Mesenchymal stem cell (in vitro differentiated cells and primary cell): ENCODE measurements at regions not wholly inside any gene's neighbourhood (a gene's known extent, or its start where the extent isn't known, plus 50 kb on each side); places are given as distances from the start of the nearest gene placed in this dataset.

Experiments used
- DNase-seq: peaks from one replicate; pipeline ENCODE4 v3.0.0-alpha.2; 2013
- H2AFZ ChIP-seq: one replicate; pipeline ENCODE4 v1.6.1; 2013; ENCODE audit warnings: low read depth, mild to moderate bottlenecking, control low read depth, inconsistent platforms, low read length, moderate library complexity
- H2AK5ac ChIP-seq: 2 replicates; pipeline ENCODE4 v1.6.1; 2013; ENCODE audit warnings: low read length, moderate library complexity, mild to moderate bottlenecking, inconsistent platforms; ENCODE audit not compliant: severe bottlenecking
- H2BK120ac ChIP-seq: one replicate; pipeline ENCODE4 v1.6.1; 2013; ENCODE audit warnings: low read depth, mild to moderate bottlenecking, inconsistent platforms, low read length, moderate library complexity
- H2BK12ac ChIP-seq, 2 experiments: one replicate each; pipeline ENCODE4 v1.6.1; 2013; ENCODE audit warnings: inconsistent platforms in 2 of 2, low read length in 2 of 2, mild to moderate bottlenecking in 2 of 2, moderate library complexity in 2 of 2, control low read depth in 1 of 2
- H2BK15ac ChIP-seq: one replicate; pipeline ENCODE4 v1.6.1; 2013; ENCODE audit warnings: mild to moderate bottlenecking, low read depth, inconsistent platforms; ENCODE audit not compliant: poor library complexity, severe bottlenecking
- H2BK5ac ChIP-seq: 2 replicates; pipeline ENCODE4 v1.6.1; 2013; ENCODE audit warnings: low read depth, mild to moderate bottlenecking, low read length, control low read depth, inconsistent platforms; ENCODE audit not compliant: poor library complexity, severe bottlenecking
- H3K14ac ChIP-seq, 2 experiments: one replicate each; pipeline ENCODE4 v1.6.1; 2013; ENCODE audit warnings: inconsistent platforms in 2 of 2, low read length in 2 of 2, control low read depth in 1 of 2, mild to moderate bottlenecking in 1 of 2, moderate library complexity in 1 of 2
- H3K18ac ChIP-seq, 2 experiments: one replicate each; pipeline ENCODE4 v1.6.1; 2013; ENCODE audit warnings: inconsistent platforms in 2 of 2, low read length in 2 of 2, control low read depth in 1 of 2, low read depth in 1 of 2, mild to moderate bottlenecking in 1 of 2
- H3K23ac ChIP-seq, 2 experiments: one replicate each; pipeline ENCODE4 v1.6.1; 2013; ENCODE audit warnings: inconsistent platforms in 2 of 2, low read length in 2 of 2, mild to moderate bottlenecking in 2 of 2, moderate library complexity in 2 of 2, control low read depth in 1 of 2
- H3K27ac ChIP-seq: 2 replicates; pipeline ENCODE4 v1.5.1; 2013; ENCODE audit warnings: mild to moderate bottlenecking, moderate library complexity, low read length, control low read depth, inconsistent platforms; ENCODE audit not compliant: poor library complexity, severe bottlenecking
- H3K27me3 ChIP-seq, 2 experiments: 2 replicates each; pipeline versions ENCODE4 v1.6.1 to v1.7.0; 2013; ENCODE audit warnings: low read length in 2 of 2, mild to moderate bottlenecking in 2 of 2, moderate library complexity in 2 of 2, control low read depth in 1 of 2, inconsistent platforms in 1 of 2; ENCODE audit not compliant: control insufficient read depth in 1 of 2, insufficient read depth in 1 of 2
- H3K36me3 ChIP-seq, 2 experiments: 2 replicates each; pipeline versions ENCODE4 v1.6.1 to v1.7.0; 2013; ENCODE audit warnings: low read length in 2 of 2, control low read depth in 1 of 2, inconsistent platforms in 1 of 2, low read depth in 1 of 2, mild to moderate bottlenecking in 1 of 2; ENCODE audit not compliant: insufficient read depth in 2 of 2, control insufficient read depth in 1 of 2
- H3K4ac ChIP-seq, 2 experiments: one replicate each; pipeline ENCODE4 v1.6.1; 2013; ENCODE audit warnings: inconsistent platforms in 2 of 2, low read length in 2 of 2, mild to moderate bottlenecking in 2 of 2, moderate library complexity in 2 of 2, control low read depth in 1 of 2, low read depth in 1 of 2
- H3K4me1 ChIP-seq: 2 replicates; pipeline ENCODE4 v1.6.1; 2013; ENCODE audit warnings: low read depth, low read length, control low read depth; ENCODE audit not compliant: control insufficient read depth, insufficient read depth
- H3K4me2 ChIP-seq: 2 replicates; pipeline ENCODE4 v1.6.1; 2013; ENCODE audit warnings: low read length, mild to moderate bottlenecking, inconsistent platforms; ENCODE audit not compliant: poor library complexity, severe bottlenecking
- H3K4me3 ChIP-seq, 2 experiments: 2 replicates each; pipeline versions ENCODE4 v1.5.1 to v1.7.0; 2013; ENCODE audit warnings: low read length in 2 of 2, mild to moderate bottlenecking in 2 of 2, control low read depth in 1 of 2, low read depth in 1 of 2; ENCODE audit not compliant: insufficient read depth in 1 of 2
- H3K79me1 ChIP-seq: replicated peaks from 2 replicates; pipeline ENCODE4 v1.6.1; 2013; ENCODE audit warnings: mild to moderate bottlenecking, control low read depth, low read length, inconsistent platforms; ENCODE audit not compliant: poor library complexity, severe bottlenecking
- H3K9ac ChIP-seq: 2 replicates; pipeline ENCODE4 v1.7.0; 2013; ENCODE audit warnings: mild to moderate bottlenecking, low read length, moderate library complexity
- H3K9me3 ChIP-seq: 2 replicates; pipeline ENCODE4 v1.7.0; 2013; ENCODE audit warnings: mild to moderate bottlenecking, low read length; ENCODE audit not compliant: control insufficient read depth
- H4K8ac ChIP-seq: one replicate; pipeline ENCODE4 v1.6.1; 2013; ENCODE audit warnings: inconsistent platforms, mild to moderate bottlenecking, low read length, moderate library complexity
- H4K91ac ChIP-seq: one replicate; pipeline ENCODE4 v1.6.1; 2013; ENCODE audit warnings: mild to moderate bottlenecking, low read length, inconsistent platforms
- WGBS: methylation state at CpG from one replicate; pipeline ENCODE4 v1.1.7; 2013; ENCODE audit warnings: mixed read lengths; 5-methylcytosine and 5-hydroxymethylcytosine counted together

GRCh38 chr1:239872626-239873025, 219.1 kb upstream of the FMN2 start:
- H2BK15ac ChIP-seq = no peak overlapping the region
- H3K4me3 ChIP-seq = no peak overlapping the region
- H4K8ac ChIP-seq = no peak overlapping the region
- no peak overlapping the region for H2BK12ac ChIP-seq
- H2BK5ac ChIP-seq = no peak overlapping the region
- H3K9ac ChIP-seq = no peak overlapping the region
- no peaks in the 10 kb centered on the region for H3K36me3 ChIP-seq
- no peak overlapping the region for H3K18ac ChIP-seq
- 85% methylated on average over 1 of the region's 2 CpGs for WGBS
- H3K79me1 ChIP-seq = no peaks in the 10 kb centered on the region
- no peak overlapping the region for H2AK5ac ChIP-seq
- no peaks in the 10 kb centered on the region for H3K9me3 ChIP-seq
- no peak overlapping the region for H2BK120ac ChIP-seq
- no peak overlapping the region for H2AFZ ChIP-seq
- no peak for DNase-seq
- H3K23ac ChIP-seq = no peak overlapping the region
- peaks cover 7 to 26% of the 10 kb centered on the region in 2 experiments for H3K27me3 ChIP-seq
- H3K4me1 ChIP-seq = no peaks in the 10 kb centered on the region
- H4K91ac ChIP-seq = no peak overlapping the region
- H3K14ac ChIP-seq = no peak overlapping the region
- no peak overlapping the region for H3K4me2 ChIP-seq
- H3K27ac ChIP-seq = no peak overlapping the region
- no peak overlapping the region for H3K4ac ChIP-seq

- Histone ChIP-seq H3K4ac (no peak overlapping the region), H3K27me3 (peaks cover 0 to 24% of the 10 kb centered on the region in 2 experiments), H3K18ac (no peak overlapping the region), H2BK15ac (no peak overlapping the region), H3K27ac (no peak overlapping the region), H3K23ac (no peak overlapping the region), H3K4me2 (no peak overlapping the region), H3K4me3 (no peak overlapping the region), H4K8ac (no peak overlapping the region), H3K36me3 (no peaks in the 10 kb centered on the region), H2AFZ (no peak overlapping the region), H3K4me1 (no peaks in the 10 kb centered on the region), H2BK120ac (no peak overlapping the region), H2AK5ac (no peak overlapping the region), H3K9ac (no peak overlapping the region), H4K91ac (no peak overlapping the region), H2BK12ac (no peak overlapping the region), H2BK5ac (no peak overlapping the region), H3K9me3 (no peaks in the 10 kb centered on the region), H3K14ac (no peak overlapping the region), H3K79me1 (no peaks in the 10 kb centered on the region)
- no peak for DNase-seq
- WGBS = 83% methylated on average over 9 of the region's 10 CpGs
Observed at GRCh38 chr1:239874831-239875230, 216.9 kb upstream of the FMN2 start.

GRCh38 chr1:239879321-239880170, 212.1 kb upstream of the FMN2 start:
- Histone ChIP-seq H3K4me3 (no peak overlapping the region), H2BK120ac (no peak overlapping the region), H4K8ac (no peak overlapping the region), H3K4ac (no peak overlapping the region), H3K14ac (no peak overlapping the region), H2AK5ac (no peak overlapping the region), H3K27ac (no peak overlapping the region), H3K9me3 (no peaks in the 10 kb centered on the region), H3K4me2 (no peak overlapping the region), H3K79me1 (no peaks in the 10 kb centered on the region), H2BK12ac (no peak overlapping the region), H3K36me3 (no peaks in the 10 kb centered on the region), H2BK15ac (no peak overlapping the region), H3K18ac (no peak overlapping the region), H3K23ac (no peak overlapping the region), H3K9ac (no peak overlapping the region), H3K27me3 (peaks cover 0 to 10% of the 10 kb centered on the region in 2 experiments), H2BK5ac (no peak overlapping the region), H3K4me1 (no peaks in the 10 kb centered on the region), H2AFZ (no peak overlapping the region), H4K91ac (no peak overlapping the region)
- no peak for DNase-seq
- 55% methylated on average over 10 of the region's 10 CpGs for WGBS

- H2BK120ac ChIP-seq = no peak overlapping the region
- no peak overlapping the region for H3K18ac ChIP-seq
- no peaks in the 10 kb centered on the region for H3K79me1 ChIP-seq
- no peak overlapping the region for H3K4ac ChIP-seq
- no peak overlapping the region for H4K8ac ChIP-seq
- no peak overlapping the region for H3K27ac ChIP-seq
- 80% methylated on average over 4 of the region's 4 CpGs for WGBS
- no peaks in the 10 kb centered on the region for H3K36me3 ChIP-seq
- no peak overlapping the region for H3K4me2 ChIP-seq
- H4K91ac ChIP-seq = no peak overlapping the region
- DNase-seq = no peak
- H3K27me3 ChIP-seq = peaks cover 0 to 10% of the 10 kb centered on the region in 2 experiments
- no peaks in the 10 kb centered on the region for H3K9me3 ChIP-seq
- no peak overlapping the region for H3K4me3 ChIP-seq
- H3K14ac ChIP-seq = no peak overlapping the region
- no peak overlapping the region for H3K23ac ChIP-seq
- H2BK12ac ChIP-seq = no peak overlapping the region
- H3K9ac ChIP-seq = no peak overlapping the region
- H2AK5ac ChIP-seq = no peak overlapping the region
- H3K4me1 ChIP-seq = no peaks in the 10 kb centered on the region
- no peak overlapping the region for H2BK5ac ChIP-seq
- no peak overlapping the region for H2AFZ ChIP-seq
- H2BK15ac ChIP-seq = no peak overlapping the region
Observed at GRCh38 chr1:239882967-239883366, 208.7 kb upstream of the FMN2 start.
